ENCODE measurements at regions not wholly inside any gene's neighbourhood (a gene's known extent, or its start where the extent isn't known, plus 50 kb on each side); places are given as distances from the start of the nearest gene placed in this dataset.

DNA sequence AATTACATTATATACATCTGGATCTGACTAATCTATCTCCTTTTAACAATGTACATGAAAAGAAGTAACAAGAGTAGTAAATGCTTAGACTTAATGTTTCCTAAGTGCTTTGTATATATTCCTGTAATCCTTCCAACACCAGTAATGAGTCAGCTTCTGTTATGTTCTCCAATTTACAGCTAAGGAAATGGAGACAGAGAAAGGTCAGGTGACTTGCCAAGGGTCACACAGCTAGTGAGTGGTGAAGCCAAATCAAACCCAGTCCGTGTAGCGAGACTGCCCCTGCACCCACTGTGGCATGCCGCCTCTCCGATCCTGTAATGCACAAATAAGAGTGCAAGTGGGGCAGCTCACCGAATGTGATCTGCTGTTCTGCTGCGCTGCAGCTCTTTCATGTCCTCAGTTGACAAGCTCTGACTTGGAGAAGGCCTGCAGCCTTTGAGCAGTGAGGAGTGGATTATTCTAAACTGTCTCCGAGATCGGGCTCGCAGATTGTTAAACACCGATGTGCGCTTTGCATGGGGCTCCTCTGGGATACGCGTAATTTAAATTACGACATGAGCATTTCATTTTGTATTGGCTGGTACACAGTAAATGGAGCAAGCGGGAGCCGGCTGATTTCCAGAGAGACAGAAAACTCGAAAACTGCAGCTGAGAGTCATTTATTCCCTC is 65.1 kb upstream of the KTN1 start:
- no peak for TF ChIP-seq CTCF (IDR thresholded peaks at IDR 0.05; ENCODE audit: low read depth, low read length)
- peak; percentile 66 to 76 for DNase-seq (ENCODE audit: low read depth in 2 of 2)
- no peak overlapping the region for H3K4me3 ChIP-seq (replicated peaks in 1 of 2; ENCODE audit: low read depth in 2 of 2, low read length in 2 of 2)

GRCh38 chr14:55516776-55517175 is 63.2 kb upstream of the KTN1 start:
- no peak for TF ChIP-seq CTCF (IDR thresholded peaks at IDR 0.05; ENCODE audit: low read depth, low read length)
- DNase-seq (ENCODE audit: low read depth in 2 of 2) = no peak
- H3K4me3 ChIP-seq (replicated peaks in 1 of 2; ENCODE audit: low read depth in 2 of 2, low read length in 2 of 2) = no peak overlapping the region

DNA sequence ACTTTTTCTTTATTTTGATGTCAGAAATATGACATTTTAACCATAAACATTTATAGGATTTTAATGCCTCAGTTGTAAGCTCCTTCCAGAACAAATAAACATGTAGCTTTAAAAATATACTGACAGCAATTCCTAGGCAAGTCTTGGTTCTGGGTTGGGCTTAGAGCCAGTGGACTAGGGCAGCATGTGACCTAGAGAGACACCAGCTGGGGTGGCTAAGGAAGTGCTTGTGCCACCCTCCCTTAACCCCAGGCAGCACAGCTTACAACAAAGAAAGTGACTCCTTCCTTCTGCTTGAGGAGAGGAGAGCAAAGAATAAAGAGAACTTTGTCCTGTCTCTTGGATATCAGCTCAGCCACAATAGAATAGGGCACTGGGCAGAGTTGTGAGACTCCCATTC is 61.6 kb upstream of the KTN1 start:
- TF ChIP-seq CTCF (IDR thresholded peaks at IDR 0.05; ENCODE audit: low read depth, low read length) = no peak
- peak in 1 of 2 donors; percentile 54 for DNase-seq (ENCODE audit: low read depth in 2 of 2)
- no peak overlapping the region for H3K4me3 ChIP-seq (replicated peaks in 1 of 2; ENCODE audit: low read depth in 2 of 2, low read length in 2 of 2)

- H3K4me3 ChIP-seq (replicated peaks in 1 of 2; ENCODE audit: low read depth in 2 of 2, low read length in 2 of 2) = no peak overlapping the region
- TF ChIP-seq CTCF (IDR thresholded peaks at IDR 0.05; ENCODE audit: low read depth, low read length) = no peak
- DNase-seq (ENCODE audit: low read depth in 2 of 2) = no peak
Measured at GRCh38 chr14:55519473-55520080, 60.4 kb upstream of the KTN1 start.

- H3K4me3 ChIP-seq (replicated peaks in 1 of 2; ENCODE audit: low read depth in 2 of 2, low read length in 2 of 2) = no peak overlapping the region
- no peak for DNase-seq (ENCODE audit: low read depth in 2 of 2)
- no peak for TF ChIP-seq CTCF (IDR thresholded peaks at IDR 0.05; ENCODE audit: low read depth, low read length)
Measured at GRCh38 chr14:55523321-55523720, 56.7 kb upstream of the KTN1 start.
